ENCODE measurements at regions not wholly inside any gene's neighbourhood (a gene's known extent, or its start where the extent isn't known, plus 50 kb on each side); places are given as distances from the start of the nearest gene placed in this dataset.

GRCh38 chr6:156306531-156306930, 470.6 kb upstream of the ARID1B start:
- Histone ChIP-seq H3K4me1 (no peaks in the 10 kb centered on the region), H3K27ac (no peak overlapping the region), H3K9me3 (no peaks in the 10 kb centered on the region), H3K36me3 (no peaks in the 10 kb centered on the region), H3K4me3 (no peak overlapping the region), H3K27me3 (no peaks in the 10 kb centered on the region)
- TF ChIP-seq, protein P1, sequence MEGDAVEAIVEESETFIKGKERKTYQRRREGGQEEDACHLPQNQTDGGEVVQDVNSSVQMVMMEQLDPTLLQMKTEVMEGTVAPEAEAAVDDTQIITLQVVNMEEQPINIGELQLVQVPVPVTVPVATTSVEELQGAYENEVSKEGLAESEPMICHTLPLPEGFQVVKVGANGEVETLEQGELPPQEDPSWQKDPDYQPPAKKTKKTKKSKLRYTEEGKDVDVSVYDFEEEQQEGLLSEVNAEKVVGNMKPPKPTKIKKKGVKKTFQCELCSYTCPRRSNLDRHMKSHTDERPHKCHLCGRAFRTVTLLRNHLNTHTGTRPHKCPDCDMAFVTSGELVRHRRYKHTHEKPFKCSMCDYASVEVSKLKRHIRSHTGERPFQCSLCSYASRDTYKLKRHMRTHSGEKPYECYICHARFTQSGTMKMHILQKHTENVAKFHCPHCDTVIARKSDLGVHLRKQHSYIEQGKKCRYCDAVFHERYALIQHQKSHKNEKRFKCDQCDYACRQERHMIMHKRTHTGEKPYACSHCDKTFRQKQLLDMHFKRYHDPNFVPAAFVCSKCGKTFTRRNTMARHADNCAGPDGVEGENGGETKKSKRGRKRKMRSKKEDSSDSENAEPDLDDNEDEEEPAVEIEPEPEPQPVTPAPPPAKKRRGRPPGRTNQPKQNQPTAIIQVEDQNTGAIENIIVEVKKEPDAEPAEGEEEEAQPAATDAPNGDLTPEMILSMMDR (IDR thresholded peaks at IDR 0.05), result no peak
- TF ChIP-seq POLR2AphosphoS5 (IDR thresholded peaks at IDR 0.05), result no peak
- TF ChIP-seq EP300 (IDR thresholded peaks at IDR 0.05; ENCODE audit: low read depth), result no peak
- TF ChIP-seq POLR2A (IDR thresholded peaks at IDR 0.05), result no peak
- in situ Hi-C loops (cut with MboI; ENCODE audit: low pct_ligation_motif_present in 1 of 4, low pct_unique_long_range_greater_than_20kb in 1 of 4, low sequenced_read_pairs in 3 of 4), result no loop called here
- WGBS, 2 donors (ENCODE audit: low coverage in 1 of 2), result 92 to 97% methylated on average over 2 to 3 of the region's 3 CpGs
- no peak for DNase-seq
- intact Hi-C loops (cut with DNase I; ENCODE audit: low total_unique reads), result no loop called here

DNA sequence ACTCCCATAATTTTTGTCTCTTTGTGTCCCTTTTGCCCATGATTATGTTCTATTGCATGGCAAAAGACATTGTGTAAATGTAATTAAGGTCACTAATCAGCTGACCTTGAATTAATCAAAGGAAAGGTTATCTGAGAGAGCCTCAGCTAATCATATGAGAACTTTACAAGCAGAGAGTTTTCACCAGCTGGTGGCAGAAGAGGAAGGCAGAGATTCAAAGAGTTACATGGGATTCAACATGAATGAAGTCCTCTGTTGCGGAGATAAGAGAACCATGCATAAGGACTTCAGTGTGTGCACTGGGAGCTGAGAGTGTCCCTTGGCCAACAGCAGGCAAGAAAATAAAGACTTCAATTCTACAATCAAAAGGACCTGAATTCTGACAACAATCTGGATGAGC, 494.1 kb upstream of the ARID1B start:
- H3K27me3 ChIP-seq, result no peaks in the 10 kb centered on the region
- H3K9me3 ChIP-seq, result no peaks in the 10 kb centered on the region
- in situ Hi-C loops (cut with MboI; ENCODE audit: low pct_ligation_motif_present in 1 of 4, low pct_unique_long_range_greater_than_20kb in 1 of 4, low sequenced_read_pairs in 3 of 4), result no loop called here
- peaks cover 0 to 6% (median 0%) of the 10 kb centered on the region in 4 donors for H3K4me1 ChIP-seq
- intact Hi-C loops (cut with DNase I; ENCODE audit: low total_unique reads), result no loop called here
- H3K27ac ChIP-seq, result no peak overlapping the region
- no peaks in the 10 kb centered on the region for H3K36me3 ChIP-seq
- TF ChIP-seq POLR2A (IDR thresholded peaks at IDR 0.05) (no peak), POLR2AphosphoS5 (IDR thresholded peaks at IDR 0.05) (no peak)
- 96 to 100% methylated on average over 1 of the region's 1 CpG for WGBS, 2 donors (ENCODE audit: low coverage in 1 of 2)
- DNase-seq, result no peak
- H3K4me3 ChIP-seq, result no peak overlapping the region

GRCh38 chr6:156282087-156282486, 495.1 kb upstream of the ARID1B start:
- intact Hi-C loops (cut with DNase I; ENCODE audit: low total_unique reads), result no loop called here
- TF ChIP-seq POLR2AphosphoS5 (IDR thresholded peaks at IDR 0.05) (no peak), EP300 (IDR thresholded peaks at IDR 0.05; ENCODE audit: low read depth) (no peak)
- peaks cover 0 to 6% (median 0%) of the 10 kb centered on the region in 4 donors for H3K4me1 ChIP-seq
- WGBS, 2 donors (ENCODE audit: low coverage in 1 of 2), result 80 to 81% methylated on average over 1 of the region's 1 CpG
- no peak for DNase-seq
- H3K4me3 ChIP-seq, result no peak overlapping the region
- H3K9me3 ChIP-seq, result no peaks in the 10 kb centered on the region
- no peaks in the 10 kb centered on the region for H3K36me3 ChIP-seq
- in situ Hi-C loops (cut with MboI; ENCODE audit: low pct_ligation_motif_present in 1 of 4, low pct_unique_long_range_greater_than_20kb in 1 of 4, low sequenced_read_pairs in 3 of 4), result no loop called here
- H3K27ac ChIP-seq, result no peak overlapping the region
- no peaks in the 10 kb centered on the region for H3K27me3 ChIP-seq

DNA sequence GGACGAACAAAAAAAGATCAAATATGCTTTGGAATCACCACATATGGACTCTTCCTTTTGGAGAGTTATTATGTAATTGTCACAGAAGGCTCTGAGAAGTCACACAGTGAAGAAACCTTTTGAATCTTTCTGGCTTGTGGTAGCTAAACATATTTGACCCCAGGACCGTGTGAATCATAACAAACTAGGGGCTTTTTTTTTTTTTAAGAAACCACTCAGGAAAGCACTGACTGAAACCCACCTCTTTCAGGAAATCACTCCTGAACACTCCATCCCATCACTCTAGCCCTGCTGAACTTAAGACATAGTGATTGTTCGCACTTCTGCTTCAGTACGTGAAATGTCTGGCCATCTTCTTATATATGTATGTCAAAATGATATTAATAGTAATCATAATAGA, 495.9 kb upstream of the ARID1B start:
- H3K4me1 ChIP-seq, result peaks cover 0 to 6% (median 0%) of the 10 kb centered on the region in 4 donors
- H3K27me3 ChIP-seq, result no peaks in the 10 kb centered on the region
- no peaks in the 10 kb centered on the region for H3K36me3 ChIP-seq
- H3K27ac ChIP-seq, result no peak overlapping the region
- in situ Hi-C loops (cut with MboI; ENCODE audit: low pct_ligation_motif_present in 1 of 4, low pct_unique_long_range_greater_than_20kb in 1 of 4, low sequenced_read_pairs in 3 of 4) (no loop called here), intact Hi-C loops (cut with DNase I; ENCODE audit: low total_unique reads) (no loop called here)
- 66 to 74% methylated on average over 4 of the region's 4 CpGs for WGBS, 2 donors (ENCODE audit: low coverage in 1 of 2)
- no peak for DNase-seq
- H3K4me3 ChIP-seq, result no peak overlapping the region
- TF ChIP-seq, protein P1 (IDR thresholded peaks at IDR 0.05), result no peak
- TF ChIP-seq EP300 (IDR thresholded peaks at IDR 0.05; ENCODE audit: low read depth) (no peak), POLR2A (IDR thresholded peaks at IDR 0.05) (no peak), POLR2AphosphoS5 (IDR thresholded peaks at IDR 0.05) (no peak)
- H3K9me3 ChIP-seq, result no peaks in the 10 kb centered on the region

DNA sequence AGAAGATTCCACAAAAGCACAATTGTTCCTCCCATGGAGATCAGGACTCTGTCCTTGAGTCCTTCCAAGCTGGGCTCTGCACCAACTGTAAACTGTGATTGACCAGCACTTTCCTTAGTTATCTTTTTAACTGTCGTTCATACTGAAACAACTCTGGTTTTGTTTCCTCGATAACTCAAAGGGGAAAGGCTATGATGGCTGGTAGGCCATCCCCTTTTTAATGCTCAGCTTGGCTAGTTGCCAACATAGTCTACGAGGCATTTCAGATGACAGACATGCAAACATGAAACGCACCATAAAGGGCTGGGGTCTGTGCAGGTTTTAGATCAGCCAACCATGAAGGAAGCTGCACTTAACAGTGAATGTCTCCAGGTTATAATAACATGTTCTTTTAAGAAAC, 497.1 kb upstream of the ARID1B start:
- Histone ChIP-seq H3K27me3 (no peaks in the 10 kb centered on the region), H3K4me1 (peaks cover 0 to 6% (median 0%) of the 10 kb centered on the region in 4 donors), H3K36me3 (no peaks in the 10 kb centered on the region), H3K4me3 (no peak overlapping the region), H3K27ac (no peak overlapping the region), H3K9me3 (no peaks in the 10 kb centered on the region)
- DNase-seq, result no peak
- TF ChIP-seq POLR2AphosphoS5 (IDR thresholded peaks at IDR 0.05) (no peak), EP300 (IDR thresholded peaks at IDR 0.05; ENCODE audit: low read depth) (no peak), POLR2A (IDR thresholded peaks at IDR 0.05) (no peak)
- TF ChIP-seq, protein P1 (IDR thresholded peaks at IDR 0.05), result no peak
- in situ Hi-C loops (cut with MboI; ENCODE audit: low pct_ligation_motif_present in 1 of 4, low pct_unique_long_range_greater_than_20kb in 1 of 4, low sequenced_read_pairs in 3 of 4), result no loop called here
- intact Hi-C loops (cut with DNase I; ENCODE audit: low total_unique reads), result no loop called here
- WGBS, 2 donors (ENCODE audit: low coverage in 1 of 2), result 41 to 52% methylated on average over 3 to 4 of the region's 4 CpGs
